Osteocyte (in vitro differentiated cells): ENCODE measurements at regions not wholly inside any gene's neighbourhood (a gene's known extent, or its start where the extent isn't known, plus 50 kb on each side); places are given as distances from the start of the nearest gene placed in this dataset.
A peak's percentile ranks its signal among the peaks of the same experiment; 100 is the strongest.

ENCODE experiments used
- DNase-seq: peaks from one replicate; pipeline ENCODE4 v3.0.0; 2021; ENCODE audit warnings: mixed read lengths; ENCODE audit not compliant: unreplicated experiment; ENCODE audit errors: extremely low spot score
- H3K27ac Mint-ChIP-seq: one replicate; pipeline ENCODE4 v1.8.0; 2021; ENCODE audit warnings: mild to moderate bottlenecking, mixed read lengths; ENCODE audit not compliant: unreplicated experiment
- H3K27me3 Mint-ChIP-seq: one replicate; pipeline ENCODE4 v1.8.0; 2021; ENCODE audit warnings: mixed read lengths; ENCODE audit not compliant: unreplicated experiment
- H3K36me3 Mint-ChIP-seq: one replicate; pipeline ENCODE4 v1.8.0; 2021; ENCODE audit warnings: mixed read lengths; ENCODE audit not compliant: unreplicated experiment
- H3K4me1 Mint-ChIP-seq: one replicate; pipeline ENCODE4 v1.8.0; 2021; ENCODE audit warnings: mixed read lengths; ENCODE audit not compliant: unreplicated experiment
- H3K4me3 Mint-ChIP-seq: one replicate; pipeline ENCODE4 v1.8.0; 2021; ENCODE audit warnings: mild to moderate bottlenecking, moderate library complexity, mixed read lengths; ENCODE audit not compliant: unreplicated experiment
- H3K9me3 Mint-ChIP-seq: one replicate; pipeline ENCODE4 v1.8.0; 2021; ENCODE audit warnings: mixed read lengths; ENCODE audit not compliant: unreplicated experiment
- CTCF ChIP-seq: fragments of 200-600 bp; sonication (generic); IDR thresholded peaks from 2 replicates; pipeline ENCODE4 v1.5.0; 2021; ENCODE audit warnings: antibody characterized with exemption, mild to moderate bottlenecking, moderate library complexity

DNA sequence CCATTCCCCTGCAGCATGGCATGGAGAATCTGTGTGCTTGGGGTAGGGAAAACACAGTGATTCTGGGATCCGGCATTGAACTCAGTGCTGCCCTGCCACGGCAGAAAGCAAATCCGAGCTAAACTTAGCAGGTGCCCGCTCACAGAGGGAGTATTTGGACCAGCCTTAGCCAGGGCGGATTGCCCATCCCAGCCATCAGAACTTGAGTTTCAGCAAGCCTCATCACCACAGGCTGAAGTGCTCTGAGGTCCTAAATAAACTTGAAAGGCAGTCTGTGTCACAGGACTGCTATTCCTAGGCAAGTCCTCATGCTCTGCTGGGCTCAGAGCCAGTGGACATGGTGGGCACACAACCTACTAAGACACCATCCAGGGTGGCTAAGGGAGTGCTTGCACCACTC, 86.2 kb upstream of the YPEL5 start:
- Mint-ChIP-seq H3K36me3 (no peaks in the 10 kb centered on the region), H3K4me1 (no peaks in the 10 kb centered on the region), H3K4me3 (no peak overlapping the region), H3K27me3 (no peaks in the 10 kb centered on the region), H3K9me3 (peaks cover 27% of the 10 kb centered on the region), H3K27ac (no peak overlapping the region)
- TF ChIP-seq CTCF: no peak
- DNase-seq: no peak

DNA sequence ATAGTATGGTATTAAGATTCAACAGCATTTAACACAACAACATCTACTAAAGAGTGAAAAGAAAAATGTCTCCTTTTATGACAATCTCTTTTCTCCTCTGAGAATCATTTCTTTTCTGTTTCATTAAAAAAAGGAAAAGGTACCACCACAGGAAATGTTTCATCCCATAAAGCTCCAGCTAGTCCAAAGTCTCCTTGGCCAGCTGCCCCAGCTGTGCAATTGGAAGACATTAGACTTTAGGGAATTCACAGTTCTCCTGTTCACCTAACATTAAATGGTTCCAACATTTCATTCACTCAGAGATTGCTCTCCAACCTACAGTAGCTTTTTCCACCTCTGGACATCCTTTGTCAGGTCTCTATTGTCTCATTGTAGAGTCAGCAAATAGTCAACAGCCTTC, 78.7 kb upstream of the YPEL5 start:
- TF ChIP-seq CTCF: no peak
- H3K4me1 Mint-ChIP-seq: no peaks in the 10 kb centered on the region
- no peak overlapping the region for H3K27ac Mint-ChIP-seq
- no peak for DNase-seq
- H3K27me3 Mint-ChIP-seq: peaks cover 2% of the 10 kb centered on the region
- no peak overlapping the region for H3K4me3 Mint-ChIP-seq
- no peaks in the 10 kb centered on the region for H3K36me3 Mint-ChIP-seq
- H3K9me3 Mint-ChIP-seq: peaks cover 33% of the 10 kb centered on the region

DNA sequence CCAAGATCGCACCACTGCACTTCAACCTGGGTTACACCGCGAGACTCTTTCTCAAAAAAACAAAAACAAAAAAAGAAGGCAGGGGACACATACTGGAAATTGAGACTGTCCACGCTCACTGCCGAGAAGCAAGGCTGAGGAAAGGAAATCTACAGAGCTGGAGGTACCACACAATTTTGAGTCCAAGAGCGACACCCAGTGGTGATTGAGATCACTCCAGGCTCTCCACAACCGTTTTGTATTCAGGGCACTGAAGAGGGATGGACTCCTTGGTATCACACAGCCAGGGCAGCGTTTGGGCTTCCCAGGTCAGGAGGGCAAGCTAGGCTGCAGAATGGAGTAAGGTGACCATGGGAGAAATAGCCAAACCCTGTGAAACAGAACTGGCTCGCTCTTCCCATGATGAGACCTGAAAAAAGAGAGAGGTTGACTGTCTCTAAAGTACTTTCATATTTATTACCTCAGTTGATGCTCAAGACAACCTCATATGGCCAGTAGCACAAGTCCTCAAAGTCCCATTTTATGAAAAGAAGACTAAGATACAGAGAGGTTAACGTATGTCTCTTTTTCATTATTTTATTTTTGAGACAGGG, 74.5 kb upstream of the YPEL5 start:
- Mint-ChIP-seq H3K27ac (no peak overlapping the region), H3K4me3 (no peak overlapping the region), H3K4me1 (no peaks in the 10 kb centered on the region), H3K27me3 (peaks cover 23% of the 10 kb centered on the region), H3K36me3 (no peaks in the 10 kb centered on the region), H3K9me3 (no peaks in the 10 kb centered on the region)
- peak; percentile 72 for TF ChIP-seq CTCF
- no peak for DNase-seq

DNA sequence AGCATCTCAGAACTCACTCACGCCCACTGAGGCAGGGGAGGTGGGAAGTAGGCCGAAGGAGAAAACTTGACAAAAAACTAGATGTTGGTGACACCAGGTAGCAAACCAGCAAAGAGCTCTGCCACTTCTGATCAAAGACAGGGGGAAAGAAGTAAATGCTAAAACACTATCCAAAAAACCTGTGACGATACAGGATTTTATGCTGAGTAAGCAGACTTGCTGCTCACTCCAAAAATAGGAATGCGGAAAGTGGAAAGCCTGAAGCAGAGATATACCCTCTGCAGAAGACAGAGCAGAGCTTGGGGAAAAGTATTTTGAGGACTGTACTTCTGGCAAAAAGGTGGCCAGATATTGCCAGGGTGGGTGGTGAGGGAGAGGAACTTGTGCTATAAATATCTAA, 73.3 kb upstream of the YPEL5 start:
- Mint-ChIP-seq H3K4me3 (no peak overlapping the region), H3K4me1 (no peaks in the 10 kb centered on the region)

DNA sequence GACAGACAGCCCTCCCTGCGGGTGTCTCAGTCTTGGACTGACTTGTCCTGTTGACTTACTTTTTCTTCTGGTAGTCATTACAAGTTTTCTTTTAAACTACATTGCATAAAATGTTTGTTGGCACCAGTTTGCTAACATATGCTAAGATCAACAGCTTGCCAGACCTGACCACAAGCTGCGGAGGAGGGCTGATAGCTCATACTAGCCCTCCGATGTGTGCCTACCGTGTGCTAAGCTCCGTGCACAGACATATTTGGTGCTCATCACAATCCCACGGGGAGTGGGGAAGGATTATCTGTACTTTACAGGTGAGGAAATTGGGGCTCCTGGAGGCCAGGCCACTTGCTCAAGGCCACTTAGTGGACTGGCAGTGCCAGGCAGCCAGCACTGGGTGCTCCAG, 72.8 kb upstream of the YPEL5 start:
- Mint-ChIP-seq H3K4me1 (no peaks in the 10 kb centered on the region), H3K36me3 (no peaks in the 10 kb centered on the region), H3K27me3 (peaks cover 28% of the 10 kb centered on the region), H3K27ac (no peak overlapping the region), H3K9me3 (no peaks in the 10 kb centered on the region), H3K4me3 (no peak overlapping the region)
- TF ChIP-seq CTCF: no peak
- no peak for DNase-seq

More for the DNA sequence above, 73.3 kb upstream of the YPEL5 start:
- no peak for DNase-seq
- Mint-ChIP-seq H3K27me3 (peaks cover 26% of the 10 kb centered on the region), H3K36me3 (no peaks in the 10 kb centered on the region), H3K27ac (no peak overlapping the region), H3K9me3 (no peaks in the 10 kb centered on the region)
- no peak for TF ChIP-seq CTCF
